SK-N-SH (cell line): ENCODE measurements at regions not wholly inside any gene's neighbourhood (a gene's known extent, or its start where the extent isn't known, plus 50 kb on each side); places are given as distances from the start of the nearest gene placed in this dataset.

Experiments
- CTCF ChIA-PET: fragments of 300-600, 350-600 bp; formaldehyde crosslinking; extraction: SDS; loops from one replicate; lab custom pipeline; 2021; lab: Yijun Ruan, JAX
- POLR2A ChIA-PET: fragments of 350-600 bp; sonication (Branson Sonifier 250); formaldehyde crosslinking; extraction: SDS; loops from one replicate; lab custom pipeline; 2020; ENCODE audit warnings: antibody characterized with exemption, inconsistent platforms; lab: Yijun Ruan, JAX
- DNase-seq: peaks from one replicate; pipeline ENCODE4 v3.0.0; 2012
- H2AFZ ChIP-seq: fragments of 200-600 bp; sonication (generic); 2 replicates; pipeline ENCODE4 v1.8.1; 2016; ENCODE audit warnings: antibody characterized with exemption, mild to moderate bottlenecking, low read depth
- H3F3A ChIP-seq: fragments of 200-600 bp; sonication (generic); replicated peaks from 2 replicates; pipeline ENCODE3; 2016; ENCODE audit warnings: antibody characterized with exemption, mild to moderate bottlenecking; ENCODE audit not compliant: insufficient read depth
- H3K27ac ChIP-seq, 2 experiments: fragments of 200-500 bp in 1 of 2; fragments of 200-600 bp in 1 of 2; sonication (Bioruptor generic) in 1 of 2; sonication (generic), shearing (Covaris generic) in 1 of 2; 2 replicates each; pipeline versions ENCODE4 v1.5.1 to v1.6.1; 2014 to 2016; ENCODE audit warnings: low read depth in 2 of 2, inconsistent platforms in 1 of 2, low read length in 1 of 2, mild to moderate bottlenecking in 1 of 2, mixed read lengths in 1 of 2
- H3K27me3 ChIP-seq: fragments of 200-600 bp; sonication (generic), shearing (Covaris generic); 2 replicates; pipeline ENCODE4 v1.6.1; 2016; ENCODE audit warnings: mixed run types; ENCODE audit not compliant: insufficient read depth
- H3K36me3 ChIP-seq, 2 experiments: fragments of 200-500 bp in 1 of 2; fragments of 200-600 bp in 1 of 2; sonication (Bioruptor generic) in 1 of 2; sonication (generic) in 1 of 2; replicated peaks in 1 of 2; 2 replicates each; pipeline versions ENCODE3 to v1.5.1; 2014 to 2016; ENCODE audit warnings: low read length in 1 of 2, mild to moderate bottlenecking in 1 of 2; ENCODE audit not compliant: insufficient read depth in 2 of 2, control insufficient read depth in 1 of 2
- H3K4me1 ChIP-seq, 2 experiments: fragments of 200-500 bp in 1 of 2; fragments of 200-600 bp in 1 of 2; sonication (Bioruptor generic) in 1 of 2; sonication (generic), shearing (Covaris generic) in 1 of 2; 2 replicates each; pipeline versions ENCODE4 v1.5.1 to v1.6.1; 2014 to 2016; ENCODE audit warnings: low read depth in 1 of 2, low read length in 1 of 2, mixed run types in 1 of 2; ENCODE audit not compliant: insufficient read depth in 2 of 2, control insufficient read depth in 1 of 2
- H3K4me2 ChIP-seq: fragments of 200-600 bp; sonication (generic), shearing (Covaris generic); 2 replicates; pipeline ENCODE4 v1.6.1; 2017; ENCODE audit warnings: mixed run types
- H3K4me3 ChIP-seq, 2 experiments: fragments of 200-500 bp in 1 of 2; fragments of 200-600 bp in 1 of 2; sonication (Bioruptor generic) in 1 of 2; sonication (generic), shearing (Covaris generic) in 1 of 2; 2 replicates each; pipeline versions ENCODE4 v1.5.1 to v1.8.1; 2014 to 2016; ENCODE audit warnings: low read depth in 2 of 2, inconsistent platforms in 1 of 2, low read length in 1 of 2, mild to moderate bottlenecking in 1 of 2, mixed read lengths in 1 of 2, moderate library complexity in 1 of 2
- H3K79me2 ChIP-seq: fragments of 200-600 bp; sonication (generic); 2 replicates; pipeline ENCODE4 v1.8.1; 2017; ENCODE audit warnings: mild to moderate bottlenecking; ENCODE audit not compliant: insufficient read depth
- H3K9ac ChIP-seq: fragments of 200-600 bp; sonication (generic); 2 replicates; pipeline ENCODE4 v1.6.1; 2017; ENCODE audit warnings: mixed run types
- H3K9me2 ChIP-seq: fragments of 200-600 bp; sonication (generic); 2 replicates; pipeline ENCODE4 v1.6.1; 2017; ENCODE audit warnings: mixed run types
- H3K9me3 ChIP-seq: fragments of 200-600 bp; sonication (generic); 2 replicates; pipeline ENCODE4 v1.6.1; 2017; ENCODE audit warnings: mixed run types, mild to moderate bottlenecking, moderate library complexity
- H4K20me1 ChIP-seq: fragments of 200-600 bp; sonication (generic); 2 replicates; pipeline ENCODE4 v1.6.1; 2017; ENCODE audit warnings: mild to moderate bottlenecking, mixed run types; ENCODE audit not compliant: insufficient read depth
- CTCF ChIP-seq: fragments of 200-600 bp; sonication (generic); IDR thresholded peaks from 2 replicates; pipeline ENCODE4 v1.6.1; 2017; ENCODE audit warnings: antibody characterized with exemption, mild to moderate bottlenecking, moderate library complexity
- ELF1 ChIP-seq: IDR thresholded peaks from 2 replicates; pipeline ENCODE4 v1.4.0; 2012
- EP300 ChIP-seq, 2 experiments: IDR thresholded peaks; 2 replicates each; pipeline versions ENCODE4 v1.4.0 to v1.6.1; 2012; ENCODE audit warnings: borderline replicate concordance in 1 of 2, low read depth in 1 of 2, low read length in 1 of 2
- EZH2phosphoT487 ChIP-seq: fragments of 200-600 bp; sonication (generic); IDR thresholded peaks from 2 replicates; pipeline ENCODE4 v1.6.1; 2017; ENCODE audit warnings: low read depth, mixed run types, mild to moderate bottlenecking, antibody characterized with exemption, moderate library complexity, borderline replicate concordance
- FOSL2 ChIP-seq: IDR thresholded peaks from 2 replicates; pipeline ENCODE4 v1.4.0; 2012; ENCODE audit warnings: low read depth, mild to moderate bottlenecking, moderate library complexity, borderline replicate concordance
- JUND ChIP-seq: IDR thresholded peaks from 2 replicates; pipeline ENCODE4 v1.4.0; 2012
- MAX ChIP-seq: IDR thresholded peaks from 2 replicates; pipeline ENCODE4 v1.4.0; 2012; ENCODE audit warnings: low read depth
- MEF2A ChIP-seq: IDR thresholded peaks from 2 replicates; pipeline ENCODE4 v1.4.0; 2012; ENCODE audit warnings: low read depth, borderline replicate concordance
- NRF1 ChIP-seq: IDR thresholded peaks from 2 replicates; pipeline ENCODE4 v1.6.1; 2012; ENCODE audit warnings: low read depth, mild to moderate bottlenecking, low read length
- REST ChIP-seq: IDR thresholded peaks from 2 replicates; pipeline ENCODE4 v1.6.1; 2012; ENCODE audit warnings: mild to moderate bottlenecking, low read depth, low read length, moderate library complexity
- RFX5 ChIP-seq: IDR thresholded peaks from 2 replicates; pipeline ENCODE4 v1.6.1; 2012; ENCODE audit warnings: mild to moderate bottlenecking, improper control_type of control experiment, low read length
- RXRA ChIP-seq: IDR thresholded peaks from 2 replicates; pipeline ENCODE4 v1.4.0; 2012; ENCODE audit warnings: low read depth, mild to moderate bottlenecking, borderline replicate concordance
- SMC3 ChIP-seq: IDR thresholded peaks from 2 replicates; pipeline ENCODE4 v1.6.1; 2012; ENCODE audit warnings: low read depth, low read length, improper control_type of control experiment
- TCF12 ChIP-seq: IDR thresholded peaks from 2 replicates; pipeline ENCODE4 v1.4.0; 2012
- TEAD4 ChIP-seq: IDR thresholded peaks from 2 replicates; pipeline ENCODE4 v1.4.0; 2012; ENCODE audit warnings: mild to moderate bottlenecking, borderline replicate concordance; ENCODE audit not compliant: insufficient read depth
- YY1 ChIP-seq: IDR thresholded peaks from 2 replicates; pipeline ENCODE4 v1.4.0; 2012; ENCODE audit warnings: low read depth, mild to moderate bottlenecking
- WGBS: methylation state at CpG from one replicate; pipeline ENCODE4 v1.1.6; 2017; ENCODE audit warnings: low lambda C conversion rate; 5-methylcytosine and 5-hydroxymethylcytosine counted together

GRCh38 chr9:78831726-78832125 lies 534.8 kb downstream of the PSAT1 start (continued):
- TF ChIP-seq REST = no peak
- TF ChIP-seq TEAD4 = no peak
- peak; percentile 49 for TF ChIP-seq TCF12
- TF ChIP-seq RXRA = no peak

- POLR2A ChIA-PET = no interaction called here
- DNase-seq = no peak
Measured at GRCh38 chr9:78835928-78836450, 539.1 kb downstream of the PSAT1 start.

GRCh38 chr9:78839252-78839651 lies 542.3 kb downstream of the PSAT1 start:
- no peak overlapping the region for H3K27ac ChIP-seq
- H3K27me3 ChIP-seq = no peaks in the 10 kb centered on the region
- WGBS = 83% methylated on average over 2 of the region's 2 CpGs
- no peaks in the 10 kb centered on the region for H3F3A ChIP-seq
- no peak overlapping the region for H3K9ac ChIP-seq
- no peak overlapping the region for H3K4me2 ChIP-seq
- DNase-seq = no peak
- no peaks in the 10 kb centered on the region for H3K9me2 ChIP-seq
- CTCF ChIA-PET = interaction anchor here (1.1 to 1.4 kb wide), 3 partner anchors 9 to 18 kb away, joined by 3 read pairs; no protein-coding TSS in a partner anchor
- POLR2A ChIA-PET = no interaction called here
- no peaks in the 10 kb centered on the region for H3K79me2 ChIP-seq
- H2AFZ ChIP-seq = no peak overlapping the region
- H3K36me3 ChIP-seq = peaks cover 0 to 3% of the 10 kb centered on the region in 2 experiments
- no peaks in the 10 kb centered on the region for H3K4me1 ChIP-seq
- no peak overlapping the region for H3K4me3 ChIP-seq
- H4K20me1 ChIP-seq = no peaks in the 10 kb centered on the region
- H3K9me3 ChIP-seq = peaks cover 7% of the 10 kb centered on the region; the same call in 1 of the 2 replicates
- no peak for TF ChIP-seq MAX
- no peak for TF ChIP-seq EP300 (IDR thresholded peaks at IDR 0.05; ENCODE audit: borderline replicate concordance in 1 of 2, low read depth in 1 of 2, low read length in 1 of 2)
- no peak for TF ChIP-seq JUND
- TF ChIP-seq TEAD4 = no peak
- no peak for TF ChIP-seq FOSL2
- no peak for TF ChIP-seq ELF1
- no peak for TF ChIP-seq RFX5
- no peak for TF ChIP-seq CTCF
- TF ChIP-seq RXRA = no peak
- no peak for TF ChIP-seq EZH2phosphoT487
- no peak for TF ChIP-seq TCF12
- TF ChIP-seq NRF1 = no peak
- TF ChIP-seq SMC3 = no peak
- TF ChIP-seq MEF2A = no peak

More at GRCh38 chr9:78835928-78836450, 539.1 kb downstream of the PSAT1 start:
- Histone ChIP-seq H3K9me3 (no peaks in the 10 kb centered on the region), H3K79me2 (no peaks in the 10 kb centered on the region), H2AFZ (no peak overlapping the region), H3F3A (no peaks in the 10 kb centered on the region), H3K27me3 (no peaks in the 10 kb centered on the region), H3K27ac (no peak overlapping the region), H4K20me1 (no peaks in the 10 kb centered on the region), H3K4me3 (no peak overlapping the region), H3K36me3 (no peaks in the 10 kb centered on the region), H3K9ac (no peak overlapping the region), H3K4me2 (no peak overlapping the region), H3K4me1 (no peaks in the 10 kb centered on the region; a peak in 1 of 4 replicates), H3K9me2 (no peaks in the 10 kb centered on the region)
- no peak for TF ChIP-seq MAX
- no peak for TF ChIP-seq EP300 (IDR thresholded peaks at IDR 0.05; ENCODE audit: borderline replicate concordance in 1 of 2, low read depth in 1 of 2, low read length in 1 of 2)
- TF ChIP-seq YY1 = no peak
- CTCF ChIA-PET = interaction anchor here (0.7 to 1.0 kb wide), 2 partner anchors 155 to 397 kb away, joined by 3 read pairs; no protein-coding TSS in a partner anchor
- WGBS = 93% methylated on average over 5 of the region's 5 CpGs
